Fibroblast of the aortic adventitia (primary cell): ENCODE measurements at regions not wholly inside any gene's neighbourhood (a gene's known extent, or its start where the extent isn't known, plus 50 kb on each side); places are given as distances from the start of the nearest gene placed in this dataset.

ENCODE experiments used
- DNase-seq: peaks from one replicate; pipeline ENCODE4 v3.0.0-alpha.2; 2010; ENCODE audit warnings: low read depth
- H3K4me3 ChIP-seq: 2 replicates; pipeline ENCODE4 v1.5.1; 2011; ENCODE audit warnings: low read depth, mild to moderate bottlenecking, control low read depth, low read length, moderate library complexity
- TF ChIP-seq, protein P1 (sequence below): IDR thresholded peaks from 2 replicates; pipeline ENCODE4 v1.5.1; 2011; ENCODE audit warnings: mild to moderate bottlenecking, low read length, control low read depth, inconsistent platforms; ENCODE audit not compliant: insufficient read depth

DNA sequence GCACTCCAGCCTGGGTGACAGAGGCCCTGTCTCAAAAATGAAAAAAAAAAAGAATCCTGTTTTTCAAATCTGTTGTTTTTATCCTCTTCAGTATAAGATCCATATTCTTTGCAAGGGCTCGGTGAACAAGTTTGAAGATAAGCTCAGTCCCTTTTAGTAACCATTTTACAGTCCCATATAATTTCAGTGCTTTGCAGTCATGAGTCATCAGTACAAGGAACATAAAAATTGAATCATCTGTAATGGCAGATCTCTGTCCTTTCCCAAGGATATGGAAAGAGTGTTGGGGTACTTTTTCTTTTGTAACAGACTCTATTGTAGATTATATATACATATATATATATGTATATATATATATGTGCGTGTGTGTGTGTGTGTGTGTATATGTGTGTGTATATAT, 52.2 kb upstream of the ZPBP start:
- DNase-seq = no peak
- TF ChIP-seq, protein P1, sequence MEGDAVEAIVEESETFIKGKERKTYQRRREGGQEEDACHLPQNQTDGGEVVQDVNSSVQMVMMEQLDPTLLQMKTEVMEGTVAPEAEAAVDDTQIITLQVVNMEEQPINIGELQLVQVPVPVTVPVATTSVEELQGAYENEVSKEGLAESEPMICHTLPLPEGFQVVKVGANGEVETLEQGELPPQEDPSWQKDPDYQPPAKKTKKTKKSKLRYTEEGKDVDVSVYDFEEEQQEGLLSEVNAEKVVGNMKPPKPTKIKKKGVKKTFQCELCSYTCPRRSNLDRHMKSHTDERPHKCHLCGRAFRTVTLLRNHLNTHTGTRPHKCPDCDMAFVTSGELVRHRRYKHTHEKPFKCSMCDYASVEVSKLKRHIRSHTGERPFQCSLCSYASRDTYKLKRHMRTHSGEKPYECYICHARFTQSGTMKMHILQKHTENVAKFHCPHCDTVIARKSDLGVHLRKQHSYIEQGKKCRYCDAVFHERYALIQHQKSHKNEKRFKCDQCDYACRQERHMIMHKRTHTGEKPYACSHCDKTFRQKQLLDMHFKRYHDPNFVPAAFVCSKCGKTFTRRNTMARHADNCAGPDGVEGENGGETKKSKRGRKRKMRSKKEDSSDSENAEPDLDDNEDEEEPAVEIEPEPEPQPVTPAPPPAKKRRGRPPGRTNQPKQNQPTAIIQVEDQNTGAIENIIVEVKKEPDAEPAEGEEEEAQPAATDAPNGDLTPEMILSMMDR = no peak
- H3K4me3 ChIP-seq = no peak overlapping the region
